Mesenchymal stem cell (in vitro differentiated cells and primary cell): ENCODE measurements at regions not wholly inside any gene's neighbourhood (a gene's known extent, or its start where the extent isn't known, plus 50 kb on each side); places are given as distances from the start of the nearest gene placed in this dataset.

Experiments used
- DNase-seq: peaks from one replicate; pipeline ENCODE4 v3.0.0-alpha.2; 2013
- H2AFZ ChIP-seq: one replicate; pipeline ENCODE4 v1.6.1; 2013; ENCODE audit warnings: low read depth, mild to moderate bottlenecking, control low read depth, inconsistent platforms, low read length, moderate library complexity
- H2AK5ac ChIP-seq: 2 replicates; pipeline ENCODE4 v1.6.1; 2013; ENCODE audit warnings: low read length, moderate library complexity, mild to moderate bottlenecking, inconsistent platforms; ENCODE audit not compliant: severe bottlenecking
- H2BK120ac ChIP-seq: one replicate; pipeline ENCODE4 v1.6.1; 2013; ENCODE audit warnings: low read depth, mild to moderate bottlenecking, inconsistent platforms, low read length, moderate library complexity
- H2BK12ac ChIP-seq, 2 experiments: one replicate each; pipeline ENCODE4 v1.6.1; 2013; ENCODE audit warnings: inconsistent platforms in 2 of 2, low read length in 2 of 2, mild to moderate bottlenecking in 2 of 2, moderate library complexity in 2 of 2, control low read depth in 1 of 2
- H2BK15ac ChIP-seq: one replicate; pipeline ENCODE4 v1.6.1; 2013; ENCODE audit warnings: mild to moderate bottlenecking, low read depth, inconsistent platforms; ENCODE audit not compliant: poor library complexity, severe bottlenecking
- H2BK5ac ChIP-seq: 2 replicates; pipeline ENCODE4 v1.6.1; 2013; ENCODE audit warnings: low read depth, mild to moderate bottlenecking, low read length, control low read depth, inconsistent platforms; ENCODE audit not compliant: poor library complexity, severe bottlenecking
- H3K14ac ChIP-seq, 2 experiments: one replicate each; pipeline ENCODE4 v1.6.1; 2013; ENCODE audit warnings: inconsistent platforms in 2 of 2, low read length in 2 of 2, control low read depth in 1 of 2, mild to moderate bottlenecking in 1 of 2, moderate library complexity in 1 of 2
- H3K18ac ChIP-seq, 2 experiments: one replicate each; pipeline ENCODE4 v1.6.1; 2013; ENCODE audit warnings: inconsistent platforms in 2 of 2, low read length in 2 of 2, control low read depth in 1 of 2, low read depth in 1 of 2, mild to moderate bottlenecking in 1 of 2
- H3K23ac ChIP-seq, 2 experiments: one replicate each; pipeline ENCODE4 v1.6.1; 2013; ENCODE audit warnings: inconsistent platforms in 2 of 2, low read length in 2 of 2, mild to moderate bottlenecking in 2 of 2, moderate library complexity in 2 of 2, control low read depth in 1 of 2
- H3K27ac ChIP-seq: 2 replicates; pipeline ENCODE4 v1.5.1; 2013; ENCODE audit warnings: mild to moderate bottlenecking, moderate library complexity, low read length, control low read depth, inconsistent platforms; ENCODE audit not compliant: poor library complexity, severe bottlenecking
- H3K27me3 ChIP-seq, 2 experiments: 2 replicates each; pipeline versions ENCODE4 v1.6.1 to v1.7.0; 2013; ENCODE audit warnings: low read length in 2 of 2, mild to moderate bottlenecking in 2 of 2, moderate library complexity in 2 of 2, control low read depth in 1 of 2, inconsistent platforms in 1 of 2; ENCODE audit not compliant: control insufficient read depth in 1 of 2, insufficient read depth in 1 of 2
- H3K36me3 ChIP-seq, 2 experiments: 2 replicates each; pipeline versions ENCODE4 v1.6.1 to v1.7.0; 2013; ENCODE audit warnings: low read length in 2 of 2, control low read depth in 1 of 2, inconsistent platforms in 1 of 2, low read depth in 1 of 2, mild to moderate bottlenecking in 1 of 2; ENCODE audit not compliant: insufficient read depth in 2 of 2, control insufficient read depth in 1 of 2
- H3K4ac ChIP-seq, 2 experiments: one replicate each; pipeline ENCODE4 v1.6.1; 2013; ENCODE audit warnings: inconsistent platforms in 2 of 2, low read length in 2 of 2, mild to moderate bottlenecking in 2 of 2, moderate library complexity in 2 of 2, control low read depth in 1 of 2, low read depth in 1 of 2
- H3K4me1 ChIP-seq: 2 replicates; pipeline ENCODE4 v1.6.1; 2013; ENCODE audit warnings: low read depth, low read length, control low read depth; ENCODE audit not compliant: control insufficient read depth, insufficient read depth
- H3K4me2 ChIP-seq: 2 replicates; pipeline ENCODE4 v1.6.1; 2013; ENCODE audit warnings: low read length, mild to moderate bottlenecking, inconsistent platforms; ENCODE audit not compliant: poor library complexity, severe bottlenecking
- H3K4me3 ChIP-seq, 2 experiments: 2 replicates each; pipeline versions ENCODE4 v1.5.1 to v1.7.0; 2013; ENCODE audit warnings: low read length in 2 of 2, mild to moderate bottlenecking in 2 of 2, control low read depth in 1 of 2, low read depth in 1 of 2; ENCODE audit not compliant: insufficient read depth in 1 of 2
- H3K79me1 ChIP-seq: replicated peaks from 2 replicates; pipeline ENCODE4 v1.6.1; 2013; ENCODE audit warnings: mild to moderate bottlenecking, control low read depth, low read length, inconsistent platforms; ENCODE audit not compliant: poor library complexity, severe bottlenecking
- H3K9ac ChIP-seq: 2 replicates; pipeline ENCODE4 v1.7.0; 2013; ENCODE audit warnings: mild to moderate bottlenecking, low read length, moderate library complexity
- H3K9me3 ChIP-seq: 2 replicates; pipeline ENCODE4 v1.7.0; 2013; ENCODE audit warnings: mild to moderate bottlenecking, low read length; ENCODE audit not compliant: control insufficient read depth
- H4K8ac ChIP-seq: one replicate; pipeline ENCODE4 v1.6.1; 2013; ENCODE audit warnings: inconsistent platforms, mild to moderate bottlenecking, low read length, moderate library complexity
- H4K91ac ChIP-seq: one replicate; pipeline ENCODE4 v1.6.1; 2013; ENCODE audit warnings: mild to moderate bottlenecking, low read length, inconsistent platforms
- WGBS: methylation state at CpG from one replicate; pipeline ENCODE4 v1.1.7; 2013; ENCODE audit warnings: mixed read lengths; 5-methylcytosine and 5-hydroxymethylcytosine counted together

GRCh38 chr17:77685881-77686486, 272.5 kb upstream of the TNRC6C start:
- 75% methylated on average over 3 of the region's 3 CpGs for WGBS

GRCh38 chr17:77686903-77687302, 271.6 kb upstream of the TNRC6C start:
- Histone ChIP-seq H2AK5ac (no peak overlapping the region), H3K23ac (no peak overlapping the region), H3K4me1 (peaks cover 2% of the 10 kb centered on the region), H3K14ac (no peak overlapping the region), H3K9ac (no peak overlapping the region), H3K4me2 (no peak overlapping the region), H3K27me3 (peaks cover 17 to 61% of the 10 kb centered on the region in 2 experiments), H4K8ac (no peak overlapping the region), H4K91ac (no peak overlapping the region), H3K4me3 (no peak overlapping the region), H3K27ac (no peak overlapping the region), H2AFZ (no peak overlapping the region), H2BK12ac (no peak overlapping the region), H3K36me3 (no peaks in the 10 kb centered on the region), H3K18ac (no peak overlapping the region), H3K9me3 (no peaks in the 10 kb centered on the region), H2BK15ac (no peak overlapping the region), H3K79me1 (no peaks in the 10 kb centered on the region), H3K4ac (no peak overlapping the region), H2BK120ac (no peak overlapping the region), H2BK5ac (no peak overlapping the region)
- no peak for DNase-seq
- 88% methylated on average over 5 of the region's 8 CpGs for WGBS

More at GRCh38 chr17:77685881-77686486, 272.5 kb upstream of the TNRC6C start:
- H2BK12ac ChIP-seq = no peak overlapping the region
- H3K4me3 ChIP-seq = no peak overlapping the region
- H2BK120ac ChIP-seq = no peak overlapping the region
- no peak overlapping the region for H3K18ac ChIP-seq
- peaks cover 8 to 59% of the 10 kb centered on the region in 2 experiments for H3K27me3 ChIP-seq
- no peaks in the 10 kb centered on the region for H3K9me3 ChIP-seq
- H3K36me3 ChIP-seq = no peaks in the 10 kb centered on the region
- H2BK15ac ChIP-seq = no peak overlapping the region
- H3K79me1 ChIP-seq = no peaks in the 10 kb centered on the region
- no peak overlapping the region for H4K91ac ChIP-seq
- no peak overlapping the region for H2AFZ ChIP-seq
- no peak overlapping the region for H4K8ac ChIP-seq
- H3K14ac ChIP-seq = no peak overlapping the region
- H3K4me2 ChIP-seq = no peak overlapping the region
- no peak overlapping the region for H3K23ac ChIP-seq
- H2AK5ac ChIP-seq = no peak overlapping the region
- H2BK5ac ChIP-seq = no peak overlapping the region
- DNase-seq = no peak
- H3K9ac ChIP-seq = no peak overlapping the region
- H3K27ac ChIP-seq = no peak overlapping the region
- no peak overlapping the region for H3K4ac ChIP-seq
- no peaks in the 10 kb centered on the region for H3K4me1 ChIP-seq

GRCh38 chr17:77687417-77687816, 271.1 kb upstream of the TNRC6C start:
- no peaks in the 10 kb centered on the region for H3K79me1 ChIP-seq
- no peak overlapping the region for H3K4me3 ChIP-seq
- no peak overlapping the region for H2BK15ac ChIP-seq
- no peak overlapping the region for H3K14ac ChIP-seq
- H3K27ac ChIP-seq = no peak overlapping the region
- no peak overlapping the region for H2AFZ ChIP-seq
- no peak overlapping the region for H3K4ac ChIP-seq
- H3K9me3 ChIP-seq = no peaks in the 10 kb centered on the region
- no peak overlapping the region for H3K23ac ChIP-seq
- H2AK5ac ChIP-seq = no peak overlapping the region
- no peak overlapping the region for H3K18ac ChIP-seq
- DNase-seq = no peak
- no peak overlapping the region for H4K8ac ChIP-seq
- H3K36me3 ChIP-seq = no peaks in the 10 kb centered on the region
- H3K9ac ChIP-seq = no peak overlapping the region
- no peak overlapping the region for H3K4me2 ChIP-seq
- no peak overlapping the region for H2BK12ac ChIP-seq
- H2BK5ac ChIP-seq = no peak overlapping the region
- WGBS = 86% methylated on average over 6 of the region's 6 CpGs
- peaks cover 21 to 61% of the 10 kb centered on the region in 2 experiments for H3K27me3 ChIP-seq
- H4K91ac ChIP-seq = no peak overlapping the region
- H3K4me1 ChIP-seq = peaks cover 2% of the 10 kb centered on the region
- no peak overlapping the region for H2BK120ac ChIP-seq

- Histone ChIP-seq H3K23ac (no peak overlapping the region), H4K8ac (no peak overlapping the region), H3K79me1 (no peaks in the 10 kb centered on the region), H3K9ac (no peak overlapping the region), H3K14ac (no peak overlapping the region), H2AK5ac (no peak overlapping the region), H3K4ac (no peak overlapping the region), H2BK15ac (no peak overlapping the region), H4K91ac (no peak overlapping the region), H3K27ac (no peak overlapping the region), H3K4me1 (peaks cover 2% of the 10 kb centered on the region), H3K36me3 (no peaks in the 10 kb centered on the region), H2AFZ (no peak overlapping the region), H3K4me2 (no peak overlapping the region), H3K18ac (no peak overlapping the region), H3K4me3 (no peak overlapping the region), H3K27me3 (peaks cover 26 to 62% of the 10 kb centered on the region in 2 experiments), H2BK120ac (no peak overlapping the region), H2BK12ac (no peak overlapping the region), H3K9me3 (no peaks in the 10 kb centered on the region), H2BK5ac (no peak overlapping the region)
- 87% methylated on average over 16 of the region's 16 CpGs for WGBS
- DNase-seq = no peak
These were observed 270.6 kb upstream of the TNRC6C start for GRCh38 chr17:77687921-77688320.
